ENCODE measurements at regions not wholly inside any gene's neighbourhood (a gene's known extent, or its start where the extent isn't known, plus 50 kb on each side); places are given as distances from the start of the nearest gene placed in this dataset.

DNA sequence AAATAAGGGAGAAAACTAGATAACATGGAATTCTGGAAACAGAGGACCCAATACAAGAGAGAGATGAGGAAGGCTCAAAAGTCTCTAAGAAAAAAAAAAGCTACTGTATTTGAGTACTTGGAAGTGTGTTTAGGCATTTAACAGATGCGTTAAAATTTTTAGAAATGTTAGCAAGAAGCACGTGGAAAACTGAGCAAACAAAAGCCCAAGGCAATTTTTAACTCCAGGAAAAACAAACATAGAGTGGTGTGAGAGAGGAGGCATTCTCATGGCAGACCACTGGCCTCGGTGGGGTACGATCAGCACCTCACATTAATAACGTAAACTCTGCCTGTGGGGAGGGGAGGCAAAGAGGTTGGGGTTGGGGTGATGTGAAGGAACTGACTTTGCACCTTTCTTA, 321.4 kb downstream of the GADD45G start:
- TF ChIP-seq POLR2AphosphoS5 (IDR thresholded peaks at IDR 0.05) (no peak), POLR2A (IDR thresholded peaks at IDR 0.05) (no peak), EP300 (IDR thresholded peaks at IDR 0.05; ENCODE audit: low read depth) (no peak)
- TF ChIP-seq, protein P1, sequence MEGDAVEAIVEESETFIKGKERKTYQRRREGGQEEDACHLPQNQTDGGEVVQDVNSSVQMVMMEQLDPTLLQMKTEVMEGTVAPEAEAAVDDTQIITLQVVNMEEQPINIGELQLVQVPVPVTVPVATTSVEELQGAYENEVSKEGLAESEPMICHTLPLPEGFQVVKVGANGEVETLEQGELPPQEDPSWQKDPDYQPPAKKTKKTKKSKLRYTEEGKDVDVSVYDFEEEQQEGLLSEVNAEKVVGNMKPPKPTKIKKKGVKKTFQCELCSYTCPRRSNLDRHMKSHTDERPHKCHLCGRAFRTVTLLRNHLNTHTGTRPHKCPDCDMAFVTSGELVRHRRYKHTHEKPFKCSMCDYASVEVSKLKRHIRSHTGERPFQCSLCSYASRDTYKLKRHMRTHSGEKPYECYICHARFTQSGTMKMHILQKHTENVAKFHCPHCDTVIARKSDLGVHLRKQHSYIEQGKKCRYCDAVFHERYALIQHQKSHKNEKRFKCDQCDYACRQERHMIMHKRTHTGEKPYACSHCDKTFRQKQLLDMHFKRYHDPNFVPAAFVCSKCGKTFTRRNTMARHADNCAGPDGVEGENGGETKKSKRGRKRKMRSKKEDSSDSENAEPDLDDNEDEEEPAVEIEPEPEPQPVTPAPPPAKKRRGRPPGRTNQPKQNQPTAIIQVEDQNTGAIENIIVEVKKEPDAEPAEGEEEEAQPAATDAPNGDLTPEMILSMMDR (IDR thresholded peaks at IDR 0.05): no peak
- Histone ChIP-seq H3K36me3 (no peaks in the 10 kb centered on the region), H3K9me3 (no peaks in the 10 kb centered on the region), H3K4me1 (peaks cover 0 to 16% (median 5%) of the 10 kb centered on the region in 4 donors), H3K27ac (no peak overlapping the region), H3K27me3 (no peaks in the 10 kb centered on the region), H3K4me3 (no peak overlapping the region)
- intact Hi-C loops (cut with DNase I; ENCODE audit: low total_unique reads): no loop called here
- no peak for DNase-seq
- WGBS, 2 donors (ENCODE audit: low coverage in 1 of 2): 55 to 65% methylated on average over 5 of the region's 5 CpGs
- in situ Hi-C loops (cut with MboI; ENCODE audit: low pct_ligation_motif_present in 1 of 4, low pct_unique_long_range_greater_than_20kb in 1 of 4, low sequenced_read_pairs in 3 of 4): loop anchor here in 1 of 4 donors (10.0 kb wide), 1 partner anchor 321 kb away; the partner anchor contains the start of gene GADD45G

DNA sequence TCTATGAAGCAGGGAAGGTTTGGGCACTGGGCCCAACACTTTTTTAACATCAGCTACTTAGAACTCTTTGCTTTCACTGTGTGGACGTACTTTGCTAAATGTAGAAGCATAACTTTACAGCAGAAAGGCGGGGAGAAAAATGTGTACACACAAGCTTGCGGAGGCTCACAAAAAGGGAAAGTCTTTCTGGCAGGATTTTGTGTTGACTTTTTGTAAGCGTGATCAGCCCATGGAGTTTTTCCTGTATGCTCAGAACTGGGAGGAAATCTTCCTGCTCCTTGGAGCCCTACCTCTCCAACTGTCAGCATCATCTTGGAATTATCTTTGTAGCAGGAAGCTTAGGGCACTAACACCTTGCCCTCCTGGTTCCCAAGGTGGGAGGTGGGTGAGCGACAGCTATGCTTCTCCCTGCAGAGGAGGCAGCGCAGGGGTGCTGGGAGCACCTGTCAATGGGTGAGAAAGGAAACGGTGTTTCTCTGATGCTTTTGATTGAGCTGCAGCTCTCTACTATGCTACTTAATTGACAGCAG, 321.9 kb downstream of the GADD45G start:
- Histone ChIP-seq H3K4me3 (no peak overlapping the region), H3K9me3 (no peaks in the 10 kb centered on the region), H3K36me3 (no peaks in the 10 kb centered on the region), H3K27me3 (no peaks in the 10 kb centered on the region), H3K27ac (no peak overlapping the region), H3K4me1 (peaks cover 0 to 16% (median 5%) of the 10 kb centered on the region in 4 donors)
- DNase-seq: no peak
- no peak for TF ChIP-seq EP300 (IDR thresholded peaks at IDR 0.05; ENCODE audit: low read depth)
- no peak for TF ChIP-seq POLR2A (IDR thresholded peaks at IDR 0.05)
- TF ChIP-seq, protein P1 (IDR thresholded peaks at IDR 0.05): no peak
- in situ Hi-C loops (cut with MboI; ENCODE audit: low pct_ligation_motif_present in 1 of 4, low pct_unique_long_range_greater_than_20kb in 1 of 4, low sequenced_read_pairs in 3 of 4) (loop anchor here in 1 of 4 donors (10.0 kb wide), 1 partner anchor 322 kb away; the partner anchor contains the start of gene GADD45G), intact Hi-C loops (cut with DNase I; ENCODE audit: low total_unique reads) (no loop called here)
- WGBS, 2 donors (ENCODE audit: low coverage in 1 of 2): 37 to 39% methylated on average over 3 to 7 of the region's 7 CpGs

DNA sequence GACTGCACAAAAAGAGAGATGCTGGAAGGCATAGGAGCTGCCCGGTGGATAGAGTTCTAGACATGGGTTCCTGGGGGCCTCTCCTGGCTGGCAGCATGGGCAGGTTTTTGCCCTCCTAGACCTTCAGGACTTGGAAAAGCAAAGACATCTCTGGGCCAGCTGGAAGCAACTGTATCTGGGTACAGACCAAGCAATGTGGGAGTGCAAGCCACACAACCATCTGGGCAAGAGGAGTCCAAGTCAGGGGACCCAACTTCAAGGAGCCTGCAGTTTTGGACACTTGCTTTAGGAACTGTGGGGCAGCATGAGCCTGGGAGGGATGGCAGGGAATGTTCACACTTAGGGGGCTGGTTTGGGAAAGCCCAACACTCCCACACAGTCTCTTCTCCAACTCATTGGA, 323.3 kb downstream of the GADD45G start:
- no peaks in the 10 kb centered on the region for H3K27me3 ChIP-seq
- no peak overlapping the region for H3K4me3 ChIP-seq
- intact Hi-C loops (cut with DNase I; ENCODE audit: low total_unique reads) (no loop called here), in situ Hi-C loops (cut with MboI; ENCODE audit: low pct_ligation_motif_present in 1 of 4, low pct_unique_long_range_greater_than_20kb in 1 of 4, low sequenced_read_pairs in 3 of 4) (loop anchor here in 1 of 4 donors (10.0 kb wide), 1 partner anchor 323 kb away; the partner anchor contains the start of gene GADD45G)
- WGBS, 2 donors (ENCODE audit: low coverage in 1 of 2): 72% methylated on average over 1 of the region's 1 CpG; no CpG with 5 or more reads in 1 of the 2 donors
- no peak overlapping the region for H3K27ac ChIP-seq
- H3K4me1 ChIP-seq: peaks cover 0 to 16% (median 5%) of the 10 kb centered on the region in 4 donors
- no peaks in the 10 kb centered on the region for H3K9me3 ChIP-seq
- TF ChIP-seq EP300 (IDR thresholded peaks at IDR 0.05; ENCODE audit: low read depth): no peak
- no peak for TF ChIP-seq POLR2AphosphoS5 (IDR thresholded peaks at IDR 0.05)
- no peak for TF ChIP-seq POLR2A (IDR thresholded peaks at IDR 0.05)
- TF ChIP-seq, protein P1 (IDR thresholded peaks at IDR 0.05): no peak
- DNase-seq: no peak
- no peaks in the 10 kb centered on the region for H3K36me3 ChIP-seq

DNA sequence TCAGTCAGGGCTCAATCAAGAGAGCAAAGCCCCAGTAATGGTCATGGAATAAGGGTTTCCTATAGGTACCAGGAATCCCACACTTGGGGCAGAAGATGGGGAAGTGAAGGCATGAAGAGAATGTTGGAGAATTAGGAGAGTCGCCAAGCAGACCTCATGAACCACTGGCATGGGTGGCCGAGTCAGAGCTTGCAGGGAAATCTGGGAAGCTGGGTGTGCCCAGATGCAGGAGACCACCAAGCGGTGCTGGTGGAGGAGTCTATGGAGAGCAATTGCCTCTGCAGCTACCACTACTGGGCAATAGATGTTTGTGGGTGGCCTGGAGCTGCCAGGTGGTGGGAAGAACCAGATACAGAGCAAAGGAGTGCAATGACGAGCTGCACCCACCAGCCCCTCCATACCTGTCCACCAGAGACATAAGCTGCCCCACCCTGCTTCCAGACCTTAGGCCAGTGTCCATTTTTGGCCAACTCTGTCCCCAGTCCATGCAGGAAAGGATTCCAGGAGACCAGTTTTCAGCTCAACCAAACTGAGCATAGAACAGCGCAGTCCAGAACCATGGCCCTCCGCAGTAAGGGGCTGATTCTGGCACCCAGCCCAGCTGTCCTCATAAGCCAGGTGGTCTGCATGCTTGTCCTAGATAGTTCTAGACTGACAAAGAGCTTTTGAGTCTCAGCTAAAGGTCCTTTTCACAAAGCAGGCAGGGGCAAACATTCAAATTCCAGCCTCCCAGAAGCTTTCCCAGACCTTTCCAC, 323.9 kb downstream of the GADD45G start:
- no peak for TF ChIP-seq EP300 (IDR thresholded peaks at IDR 0.05; ENCODE audit: low read depth)
- Histone ChIP-seq H3K9me3 (no peaks in the 10 kb centered on the region), H3K4me1 (peaks cover 0 to 16% (median 5%) of the 10 kb centered on the region in 4 donors), H3K27me3 (no peaks in the 10 kb centered on the region), H3K36me3 (no peaks in the 10 kb centered on the region), H3K4me3 (no peak overlapping the region), H3K27ac (no peak overlapping the region)
- WGBS, 2 donors (ENCODE audit: low coverage in 1 of 2): 89% methylated on average over 6 of the region's 6 CpGs; no CpG with 5 or more reads in 1 of the 2 donors
- intact Hi-C loops (cut with DNase I; ENCODE audit: low total_unique reads): no loop called here
- in situ Hi-C loops (cut with MboI; ENCODE audit: low pct_ligation_motif_present in 1 of 4, low pct_unique_long_range_greater_than_20kb in 1 of 4, low sequenced_read_pairs in 3 of 4): loop anchor here in 1 of 4 donors (10.0 kb wide), 1 partner anchor 324 kb away; the partner anchor contains the start of gene GADD45G
- no peak for DNase-seq
